Thyroid gland (tissue), 4 donors: ENCODE measurements at regions not wholly inside any gene's neighbourhood (a gene's known extent, or its start where the extent isn't known, plus 50 kb on each side); places are given as distances from the start of the nearest gene placed in this dataset.

Source experiments
- POLR2A ChIP-seq, 2 donors: fragments of 450-650 bp; IDR thresholded peaks; one replicate each; pipeline ENCODE4 v1.6.1; 2017; ENCODE audit warnings: antibody characterized with exemption in 2 of 2, mild to moderate bottlenecking in 2 of 2, moderate library complexity in 1 of 2
- TF ChIP-seq, protein P1 (sequence below), 6 experiments: fragments of 200-600 bp in 3 of 6; fragments of 450-650 bp in 3 of 6; sonication (generic) in 3 of 6; IDR thresholded peaks; one replicate each; pipeline ENCODE4 v1.5.1; 2016 to 2019; ENCODE audit warnings: antibody characterized with exemption in 6 of 6, mild to moderate bottlenecking in 2 of 6, inconsistent platforms in 1 of 6, moderate library complexity in 1 of 6

DNA sequence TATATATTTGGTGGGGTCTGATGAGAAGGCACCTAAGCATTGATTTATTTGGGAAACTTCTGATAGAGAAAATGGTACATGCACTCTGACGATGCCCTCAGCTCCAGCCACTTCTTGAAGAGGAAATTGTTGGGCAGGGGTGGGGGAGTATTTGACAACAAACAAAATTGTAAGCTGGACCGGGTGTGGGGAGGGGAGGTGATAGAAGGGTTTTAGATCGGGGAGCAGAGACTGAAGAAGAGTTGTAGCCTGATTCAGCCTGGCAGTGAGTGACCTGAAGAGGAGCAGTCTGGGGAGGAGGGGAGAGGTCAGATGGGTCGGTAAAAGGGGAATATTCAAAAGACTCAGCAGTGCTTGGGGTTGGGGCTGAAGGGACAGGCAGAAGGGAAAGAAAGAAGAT, 2284.7 kb downstream of the TP53TG3F start:
- TF ChIP-seq, protein P1, sequence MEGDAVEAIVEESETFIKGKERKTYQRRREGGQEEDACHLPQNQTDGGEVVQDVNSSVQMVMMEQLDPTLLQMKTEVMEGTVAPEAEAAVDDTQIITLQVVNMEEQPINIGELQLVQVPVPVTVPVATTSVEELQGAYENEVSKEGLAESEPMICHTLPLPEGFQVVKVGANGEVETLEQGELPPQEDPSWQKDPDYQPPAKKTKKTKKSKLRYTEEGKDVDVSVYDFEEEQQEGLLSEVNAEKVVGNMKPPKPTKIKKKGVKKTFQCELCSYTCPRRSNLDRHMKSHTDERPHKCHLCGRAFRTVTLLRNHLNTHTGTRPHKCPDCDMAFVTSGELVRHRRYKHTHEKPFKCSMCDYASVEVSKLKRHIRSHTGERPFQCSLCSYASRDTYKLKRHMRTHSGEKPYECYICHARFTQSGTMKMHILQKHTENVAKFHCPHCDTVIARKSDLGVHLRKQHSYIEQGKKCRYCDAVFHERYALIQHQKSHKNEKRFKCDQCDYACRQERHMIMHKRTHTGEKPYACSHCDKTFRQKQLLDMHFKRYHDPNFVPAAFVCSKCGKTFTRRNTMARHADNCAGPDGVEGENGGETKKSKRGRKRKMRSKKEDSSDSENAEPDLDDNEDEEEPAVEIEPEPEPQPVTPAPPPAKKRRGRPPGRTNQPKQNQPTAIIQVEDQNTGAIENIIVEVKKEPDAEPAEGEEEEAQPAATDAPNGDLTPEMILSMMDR (IDR thresholded peaks at IDR 0.05): no peak
- TF ChIP-seq POLR2A (IDR thresholded peaks at IDR 0.05): no peak
